NCI-H187 (cell line): ENCODE measurements at regions not wholly inside any gene's neighbourhood (a gene's known extent, or its start where the extent isn't known, plus 50 kb on each side); places are given as distances from the start of the nearest gene placed in this dataset.
"Not testable (repeated sequence)": the region's sequence is repeated elsewhere in the genome, so short reads cannot be mapped to it uniquely, and the experiment has no call there.

Experiments used
- DNase-seq, 2 experiments: peaks; one replicate each; lab custom pipeline; 2025; lab: John Stamatoyannopoulos, UW

DNA sequence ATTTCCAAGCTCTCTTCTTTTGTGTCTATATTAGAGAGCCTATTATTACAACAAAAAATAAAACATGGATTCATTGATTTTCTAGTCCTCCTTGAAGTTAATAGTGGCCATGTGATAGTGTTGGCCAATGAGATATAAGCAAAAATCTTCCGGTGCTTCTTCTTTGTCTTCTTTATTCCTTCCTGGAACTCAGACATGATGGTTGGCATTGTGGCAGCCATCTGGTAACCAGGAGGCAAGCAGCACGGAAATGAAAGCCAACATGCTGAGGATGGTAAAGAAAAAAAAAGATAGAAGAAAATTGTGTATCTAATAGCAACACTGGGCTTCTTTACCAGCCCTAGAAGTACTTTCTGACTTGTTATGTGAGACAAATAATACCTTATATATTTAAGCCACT lies 50.8 kb upstream of the SEL1L start:
- DNase-seq, result no peak

DNA sequence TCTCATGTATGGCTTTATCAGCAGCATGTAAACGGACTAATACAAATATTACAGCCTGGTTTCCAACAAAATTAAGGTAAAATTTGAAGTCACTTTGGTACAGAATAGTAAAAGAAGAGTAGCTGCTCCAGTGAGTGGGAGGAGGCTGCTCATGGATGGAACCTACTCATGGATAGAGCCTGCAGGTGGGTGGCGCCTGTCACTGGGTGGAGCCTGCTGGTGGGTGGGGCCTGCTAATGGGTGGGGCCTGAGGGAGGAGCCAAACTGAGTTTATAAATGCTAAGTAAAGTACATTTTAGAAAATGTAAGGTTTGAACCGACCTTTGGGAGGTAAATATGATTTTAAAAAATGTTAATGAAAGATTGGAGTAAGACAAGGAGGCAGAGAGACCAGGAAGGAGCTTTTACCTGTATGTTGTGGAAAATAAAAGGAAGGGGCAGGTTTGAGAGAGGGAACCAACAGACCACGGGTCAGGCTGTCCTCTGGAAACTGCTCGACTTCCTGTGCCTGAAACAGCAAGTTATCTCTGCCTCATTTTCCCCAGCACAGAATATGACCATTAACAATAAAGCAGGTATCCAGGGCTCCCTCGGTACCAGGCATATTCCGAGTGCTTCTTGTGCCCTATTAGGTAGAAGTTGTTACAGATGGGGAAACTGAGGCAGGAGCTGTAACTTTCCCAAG lies 55.9 kb upstream of the SEL1L start:
- no peak for DNase-seq

DNA sequence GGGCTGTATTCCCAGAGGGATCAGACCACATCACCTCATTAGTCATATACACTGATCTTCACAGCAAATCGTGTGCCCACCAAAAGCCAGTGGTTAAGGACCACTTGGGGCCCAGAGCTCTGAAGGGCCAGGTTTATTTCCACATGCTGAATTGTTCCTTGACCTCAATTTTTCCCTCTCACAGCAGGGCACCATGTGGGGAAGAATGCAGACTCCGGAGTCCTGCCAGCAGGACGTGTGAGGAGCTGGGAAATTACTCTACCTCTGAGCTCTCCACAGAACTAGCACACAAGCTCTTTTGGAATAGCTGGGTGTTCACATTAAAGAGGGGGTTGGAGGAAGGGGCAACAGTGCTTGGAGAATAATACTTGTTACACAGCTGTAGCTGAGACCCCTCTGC lies 57.6 kb upstream of the SEL1L start:
- no peak for DNase-seq

GRCh38 chr14:81594012-81594411 lies 60.4 kb upstream of the SEL1L start:
- no peak for DNase-seq

GRCh38 chr14:81605660-81606059 lies 72.0 kb upstream of the SEL1L start:
- DNase-seq, result no peak

- no peak for DNase-seq
Observed at GRCh38 chr14:81613341-81614045, 79.8 kb upstream of the SEL1L start.

- DNase-seq, result not testable (repeated sequence)
Observed at GRCh38 chr14:81614302-81614701, 80.6 kb upstream of the SEL1L start.

DNA sequence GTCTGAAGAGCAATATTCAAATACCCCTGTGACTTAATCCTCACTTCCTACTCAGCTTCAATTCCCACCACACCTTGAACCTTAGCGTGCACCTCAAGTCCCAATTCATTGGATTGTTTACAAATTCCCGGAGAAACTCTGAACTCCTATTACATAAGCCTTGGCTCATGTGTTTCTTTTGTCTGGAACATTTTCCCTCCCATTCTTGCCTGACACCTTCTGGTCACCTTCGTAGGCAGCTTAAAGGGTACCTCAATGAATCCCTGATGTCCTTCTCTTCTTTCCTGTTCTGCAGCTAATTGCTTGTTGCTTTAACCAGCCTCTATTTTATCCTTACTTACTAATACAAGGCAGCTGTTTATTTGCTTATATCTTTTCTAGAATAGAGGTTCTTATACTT lies 85.0 kb upstream of the SEL1L start:
- no peak for DNase-seq

DNA sequence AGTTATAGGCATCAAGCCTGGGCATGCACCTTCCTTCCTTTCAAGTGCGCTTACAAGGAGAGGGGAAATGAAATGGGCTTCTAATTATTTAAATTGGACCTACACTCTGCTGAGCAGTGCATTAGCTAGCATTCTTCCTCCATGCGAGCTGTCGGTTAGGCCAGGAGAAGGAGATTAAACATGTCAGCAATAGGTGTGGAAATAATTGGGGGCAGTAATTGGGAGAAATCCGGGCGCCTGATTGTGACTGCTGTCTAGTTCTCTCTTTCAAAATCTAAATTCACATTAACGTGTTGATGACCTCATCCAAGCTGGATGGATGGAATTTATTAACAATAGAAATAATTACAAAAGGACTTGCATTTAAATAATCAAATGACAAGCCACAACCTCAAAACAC lies 86.2 kb upstream of the SEL1L start:
- DNase-seq, result no peak

DNA sequence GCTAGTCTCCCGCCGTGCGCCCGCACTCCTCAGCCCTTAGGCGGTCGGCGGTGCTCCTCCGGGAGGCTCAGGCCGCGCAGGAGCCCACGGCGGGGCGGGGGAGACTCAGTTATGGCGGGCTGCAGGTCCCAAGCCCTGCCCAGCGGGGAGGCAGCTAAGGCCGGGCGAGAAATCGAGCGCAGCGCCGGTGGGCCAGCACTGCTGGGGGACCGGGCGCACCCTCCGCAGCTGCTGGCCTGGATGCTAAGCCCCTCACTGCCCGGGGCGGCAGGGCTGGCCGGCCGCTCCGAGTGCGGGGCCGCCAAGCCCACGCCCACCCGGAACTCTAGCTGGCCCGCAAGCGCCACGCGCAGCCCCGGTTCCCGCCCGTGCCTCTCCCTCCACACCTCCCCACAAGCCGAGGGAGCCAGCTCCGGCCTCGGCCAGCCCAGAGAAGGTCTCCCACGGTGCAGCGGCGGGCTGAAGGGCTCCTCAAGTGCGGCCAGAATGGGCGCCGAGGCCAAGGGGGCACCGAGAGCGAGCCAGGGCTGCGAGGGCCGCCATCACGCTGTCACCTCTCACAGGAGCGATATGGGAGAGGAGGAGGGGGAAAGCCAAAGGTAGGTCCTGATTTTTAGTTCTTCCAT lies 90.2 kb upstream of the SEL1L start:
- DNase-seq, result not testable (repeated sequence)

DNA sequence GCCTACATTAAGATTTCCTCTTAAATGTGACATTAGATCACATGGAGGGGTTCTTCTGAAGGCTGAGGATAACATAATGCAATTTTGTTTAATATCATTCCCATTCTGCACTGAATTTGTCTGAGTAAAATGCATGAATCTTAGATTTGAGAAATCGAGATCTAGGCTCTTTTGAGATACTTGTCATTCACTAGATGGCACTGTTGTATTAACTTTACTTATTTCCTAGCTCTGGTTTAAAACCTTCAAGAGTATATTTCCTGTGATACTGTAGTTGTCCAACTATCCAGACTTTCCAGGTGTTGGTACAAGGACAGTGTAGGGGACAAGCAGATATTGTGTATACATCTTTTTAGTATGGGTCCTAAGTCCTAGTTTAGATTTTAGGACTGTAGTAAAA lies 91.7 kb upstream of the SEL1L start:
- DNase-seq, result no peak

DNA sequence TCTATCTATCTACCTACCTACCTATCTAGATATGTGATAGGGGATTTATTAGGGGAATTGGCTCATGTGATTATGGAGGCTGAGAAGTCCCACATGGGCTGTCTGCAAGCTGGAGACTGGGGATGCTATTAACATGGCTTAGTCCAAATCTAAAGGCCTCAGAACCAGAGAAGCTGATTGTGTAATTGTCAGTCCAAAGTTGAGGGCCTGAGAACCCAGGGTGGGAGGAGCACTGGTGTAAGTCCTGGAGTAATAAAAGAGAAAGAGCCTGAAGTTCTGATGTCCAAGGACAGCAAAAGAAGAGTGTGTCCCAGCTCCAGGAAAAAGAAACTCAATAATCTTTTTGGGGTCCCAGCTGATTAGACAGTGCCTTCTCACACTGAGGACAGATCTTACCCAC lies 98.5 kb upstream of the SEL1L start:
- no peak for DNase-seq

DNA sequence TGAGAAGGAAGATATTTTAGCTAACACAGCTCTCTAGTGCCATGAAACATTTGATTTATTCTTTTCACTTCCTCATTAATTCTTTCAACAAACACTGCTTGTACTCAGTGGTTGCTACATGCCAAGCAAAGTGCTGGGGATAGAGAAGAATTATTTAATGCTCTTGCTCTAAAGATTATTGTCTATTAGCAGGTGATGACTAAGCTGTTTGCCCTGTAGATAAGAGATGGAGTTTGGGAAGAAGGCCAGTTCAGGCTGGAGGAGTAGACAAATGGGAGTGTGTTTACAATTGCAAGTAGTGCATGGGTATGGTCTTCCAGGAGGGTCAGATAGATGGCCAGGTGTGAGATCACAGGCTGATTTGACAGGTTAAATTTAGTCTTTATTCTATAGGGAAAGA lies 99.8 kb upstream of the SEL1L start:
- no peak for DNase-seq

DNA sequence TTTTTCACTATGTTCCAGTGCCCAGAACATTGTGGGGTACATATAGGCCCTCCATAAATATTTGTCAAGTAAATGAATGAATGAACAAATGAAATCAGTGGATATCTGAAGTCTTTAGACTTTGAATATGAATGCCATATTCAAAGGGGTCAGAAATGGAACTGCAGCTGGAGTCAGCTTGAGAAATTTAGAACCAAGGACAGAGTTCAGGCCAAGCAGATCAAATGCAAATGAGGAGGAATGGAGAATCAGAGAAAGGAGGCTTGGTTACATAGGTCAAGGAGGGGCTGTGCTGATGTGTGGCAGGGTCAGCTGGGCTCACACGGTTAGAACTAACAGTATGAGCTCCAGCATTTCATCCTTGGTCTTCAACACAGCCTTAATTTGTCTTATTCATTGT lies 104.0 kb upstream of the SEL1L start:
- no peak for DNase-seq

DNA sequence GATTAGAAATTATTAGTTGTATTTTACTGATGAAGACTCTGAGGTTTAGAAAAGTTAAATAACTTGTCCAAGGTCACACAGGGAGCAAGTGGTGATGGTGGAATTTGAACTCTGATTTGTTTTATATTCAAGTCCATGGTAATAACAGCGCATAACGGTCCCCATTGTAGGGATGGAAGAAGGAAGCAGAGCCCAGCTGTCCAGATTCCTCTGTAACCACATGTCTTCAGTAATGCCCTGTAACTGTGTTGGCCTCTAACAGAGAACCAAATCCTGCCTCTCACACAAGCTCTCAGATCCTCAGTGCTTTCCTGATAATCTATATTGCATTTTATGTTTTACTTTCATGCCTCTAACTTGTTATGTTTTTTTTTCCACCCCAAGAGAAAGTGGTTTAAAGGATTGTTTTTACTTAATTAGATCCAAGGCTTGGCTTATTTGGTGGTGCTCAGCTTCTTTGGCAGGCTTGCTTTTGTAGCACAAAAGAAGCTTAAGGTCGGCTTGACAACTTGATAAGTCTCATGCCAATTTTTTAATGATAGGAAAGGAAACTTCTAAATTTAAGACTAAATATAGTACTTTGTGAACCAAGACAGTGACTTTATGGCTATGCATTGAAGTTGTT lies 105.1 kb upstream of the SEL1L start:
- no peak for DNase-seq

- no peak for DNase-seq
Observed at GRCh38 chr14:81653626-81654025, 120.0 kb upstream of the SEL1L start.

DNA sequence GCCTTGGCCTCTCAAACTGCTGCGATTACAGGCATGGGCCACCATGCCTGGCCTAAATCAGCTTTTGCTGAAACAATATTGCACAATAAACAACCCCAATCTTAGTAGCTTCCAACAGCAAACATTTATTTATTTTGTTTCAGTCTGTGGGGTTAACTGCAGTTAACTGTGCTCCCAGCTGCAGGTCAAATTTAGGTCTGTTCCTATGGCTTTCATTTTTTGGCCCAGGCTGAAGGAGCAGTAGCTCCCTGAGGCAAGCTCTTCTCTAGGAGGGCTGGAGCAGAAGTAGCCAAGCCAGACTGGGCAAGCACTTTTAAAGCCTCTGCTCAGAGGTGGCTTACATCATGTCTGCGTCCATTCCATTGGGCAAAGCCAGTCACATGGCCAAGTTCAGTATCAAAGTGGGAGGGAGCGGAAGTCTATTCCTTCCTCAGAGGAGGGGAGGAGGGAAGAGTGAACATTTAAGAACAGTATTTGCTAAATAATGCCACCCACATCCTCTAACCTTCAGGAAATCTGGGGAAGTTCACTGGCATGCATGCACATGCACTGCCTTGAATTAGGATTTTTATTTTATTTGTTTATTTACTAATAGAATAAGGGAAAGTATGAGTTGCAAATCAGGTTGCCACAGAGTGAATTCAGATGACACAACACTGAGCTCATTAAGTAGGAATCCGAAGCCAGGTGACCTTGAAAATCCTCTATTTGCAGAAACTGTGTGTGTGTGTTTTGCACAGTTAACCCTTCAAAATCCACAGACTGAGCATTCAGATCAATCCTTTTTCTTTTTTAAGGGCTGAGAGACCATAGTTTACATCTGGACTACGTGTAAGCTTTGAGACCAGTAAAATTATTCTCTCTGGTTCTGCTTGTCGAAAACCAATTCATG lies 122.0 kb upstream of the SEL1L start:
- no peak for DNase-seq

GRCh38 chr14:81656811-81657210 lies 123.2 kb upstream of the SEL1L start:
- no peak for DNase-seq

GRCh38 chr14:81662066-81662465 lies 128.4 kb upstream of the SEL1L start:
- no peak for DNase-seq

DNA sequence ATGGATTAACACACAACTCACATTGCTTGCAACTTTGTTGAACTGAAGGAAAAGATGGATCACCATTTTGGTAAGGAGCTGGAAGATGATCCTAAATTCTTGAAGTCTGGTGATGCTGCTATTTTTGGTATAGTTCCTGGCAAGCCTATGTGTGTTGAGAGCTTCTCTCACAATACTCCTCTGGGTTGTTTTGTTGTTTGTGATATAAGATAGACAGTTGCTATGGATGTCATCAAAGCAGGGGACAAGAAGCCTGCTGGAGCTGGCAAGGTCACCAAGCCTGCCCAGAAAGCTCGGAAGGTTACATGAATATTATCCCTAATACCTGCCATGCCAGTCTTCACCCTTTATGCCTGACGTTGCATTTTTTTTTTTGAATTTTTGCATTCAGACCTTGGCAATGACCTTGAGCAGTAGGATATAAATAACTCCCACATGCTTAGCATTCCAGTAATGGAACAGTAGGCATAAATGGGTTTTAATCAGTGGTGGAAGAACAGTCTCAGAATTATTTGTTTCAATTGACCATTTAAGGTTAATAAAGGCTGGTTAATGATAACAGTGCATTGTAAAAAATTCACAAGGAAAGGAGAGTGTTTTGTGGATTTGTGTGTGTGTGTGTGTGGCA lies 129.0 kb upstream of the SEL1L start:
- DNase-seq, result no peak

- no peak for DNase-seq
Observed at GRCh38 chr14:81668626-81669274, 135.1 kb upstream of the SEL1L start.
